ENCODE measurements at regions not wholly inside any gene's neighbourhood (a gene's known extent, or its start where the extent isn't known, plus 50 kb on each side); places are given as distances from the start of the nearest gene placed in this dataset.

- TF ChIP-seq CTCF (IDR thresholded peaks at IDR 0.05 in 4 of 5, conservative IDR thresholded peaks at IDR 0.05 in 1 of 5): no peak
- TF ChIP-seq POLR2A (IDR thresholded peaks at IDR 0.05): no peak
Observed at GRCh38 chr14:49139593-49139992, 446.6 kb downstream of the RPS29 start.

Data from gastrocnemius medialis (tissue), 4 donors.